ENCODE measurements at regions not wholly inside any gene's neighbourhood (a gene's known extent, or its start where the extent isn't known, plus 50 kb on each side); places are given as distances from the start of the nearest gene placed in this dataset.
"Not testable (repeated sequence)": the region's sequence is repeated elsewhere in the genome, so short reads cannot be mapped to it uniquely, and the experiment has no call there.

DNA sequence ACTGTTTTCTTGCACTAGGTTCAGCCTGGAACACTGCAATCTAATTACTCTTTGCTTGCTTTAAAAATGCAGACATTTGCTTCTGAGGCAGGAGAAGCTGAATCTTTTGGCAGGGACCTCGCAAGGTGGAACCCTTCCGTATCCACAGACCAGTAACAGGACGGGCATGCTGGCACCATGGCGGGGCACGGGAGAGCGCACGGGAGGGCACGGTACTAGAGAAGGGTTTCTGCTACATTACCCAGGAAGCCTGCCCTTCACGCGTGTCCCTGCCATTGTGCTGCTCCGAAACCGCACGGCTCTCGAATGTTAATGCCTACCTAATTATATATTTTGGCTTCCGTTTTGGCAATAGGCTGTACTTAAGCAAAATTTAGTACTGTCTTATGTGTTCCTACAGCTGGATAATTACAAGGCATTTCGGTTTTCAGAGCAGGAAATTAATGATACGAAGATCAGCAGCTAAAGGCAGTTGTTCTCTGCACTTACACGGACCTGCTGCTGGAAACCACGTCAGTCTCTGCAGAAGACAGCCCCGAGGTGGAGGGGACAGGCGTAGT lies 430.4 kb downstream of the IRS2 start:
- DNase-seq, result no peak

DNA sequence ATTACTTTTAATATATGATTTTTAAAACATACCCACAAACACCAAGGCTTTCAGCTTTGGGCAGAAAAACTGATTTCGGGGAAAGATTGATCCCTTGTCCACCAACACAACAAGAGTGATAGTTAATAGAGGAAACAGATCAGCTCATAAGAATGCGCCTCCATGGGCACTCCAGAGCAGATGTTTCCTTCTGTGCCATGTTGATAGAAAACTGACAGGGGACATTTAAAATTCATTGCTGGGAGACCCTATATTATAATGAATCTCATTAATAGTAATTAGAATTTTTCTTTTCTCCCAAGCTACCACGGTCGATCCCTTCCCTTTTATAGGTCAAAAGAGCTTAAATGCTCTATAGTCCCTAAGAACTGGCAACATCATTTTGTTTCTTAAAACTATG lies 431.2 kb downstream of the IRS2 start:
- DNase-seq, result no peak

DNA sequence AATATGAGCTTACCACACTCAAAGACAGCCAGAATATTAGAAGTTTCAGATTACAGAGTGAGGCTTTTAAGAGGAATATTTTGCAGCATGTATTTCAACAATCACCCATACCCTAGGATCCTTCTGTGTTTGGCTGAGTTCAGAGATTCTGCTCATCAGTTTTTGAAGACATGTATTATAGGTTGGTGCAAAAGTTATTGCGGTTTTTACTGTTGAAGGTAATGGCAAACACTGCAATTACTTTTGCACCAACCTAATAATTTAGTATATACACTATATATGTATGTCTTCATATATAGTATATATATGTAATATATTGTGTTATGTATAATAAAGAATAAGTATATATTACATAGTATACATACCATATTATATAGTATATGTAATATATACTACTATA lies 435.1 kb downstream of the IRS2 start:
- DNase-seq, result no peak

DNA sequence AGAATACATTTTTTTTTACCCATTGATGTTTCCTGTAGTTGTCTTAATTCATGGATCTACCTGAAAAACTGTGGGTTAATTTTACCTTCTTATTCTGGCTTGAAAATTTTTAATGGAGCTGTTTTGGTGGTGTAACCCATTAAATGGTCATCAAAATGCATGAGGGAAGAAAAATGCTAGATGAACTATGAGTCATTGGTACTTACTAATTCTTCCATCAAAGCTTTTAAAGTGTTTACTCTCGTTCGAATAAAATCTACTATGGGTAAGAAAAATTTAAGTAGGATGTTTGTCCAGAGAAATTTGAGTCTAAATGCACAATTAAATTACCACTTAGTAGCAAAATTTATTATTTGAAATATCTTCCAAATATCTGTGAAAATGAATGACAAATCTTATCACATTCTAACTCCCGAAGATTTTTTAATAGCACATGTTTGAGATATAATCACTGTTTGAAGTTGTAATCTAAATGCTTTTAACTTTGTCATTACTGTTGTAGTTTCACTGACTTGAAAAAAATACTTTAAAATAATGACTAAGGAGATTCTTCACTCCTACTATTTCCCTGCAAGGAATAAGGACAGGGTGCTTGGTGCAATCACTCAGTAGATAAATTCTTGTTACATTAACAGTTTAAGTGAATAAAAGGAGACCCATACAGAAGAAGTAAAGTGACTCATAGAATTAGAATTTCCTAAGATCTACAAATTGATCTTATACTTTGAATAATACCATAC lies 437.7 kb downstream of the IRS2 start:
- no peak for DNase-seq

DNA sequence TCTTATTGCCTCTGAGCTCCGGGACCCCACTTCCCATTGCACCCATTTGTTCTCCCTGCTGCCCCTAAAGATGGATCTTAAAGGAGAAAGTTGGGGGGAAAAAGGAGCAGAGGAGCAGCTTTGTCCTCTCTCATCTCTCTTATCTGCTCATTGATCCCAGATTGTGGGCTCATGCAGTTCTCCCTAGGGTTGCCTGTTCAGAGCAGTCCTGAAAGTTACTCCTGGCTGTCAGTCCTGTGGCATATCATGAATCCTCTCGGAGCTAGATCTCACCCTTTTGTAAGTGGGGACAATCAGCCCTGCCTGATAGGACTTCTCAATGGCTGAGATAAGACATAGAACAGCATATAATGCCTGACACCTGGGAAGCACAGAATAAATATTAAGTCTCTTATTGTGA lies 440.3 kb downstream of the IRS2 start:
- no peak for DNase-seq

DNA sequence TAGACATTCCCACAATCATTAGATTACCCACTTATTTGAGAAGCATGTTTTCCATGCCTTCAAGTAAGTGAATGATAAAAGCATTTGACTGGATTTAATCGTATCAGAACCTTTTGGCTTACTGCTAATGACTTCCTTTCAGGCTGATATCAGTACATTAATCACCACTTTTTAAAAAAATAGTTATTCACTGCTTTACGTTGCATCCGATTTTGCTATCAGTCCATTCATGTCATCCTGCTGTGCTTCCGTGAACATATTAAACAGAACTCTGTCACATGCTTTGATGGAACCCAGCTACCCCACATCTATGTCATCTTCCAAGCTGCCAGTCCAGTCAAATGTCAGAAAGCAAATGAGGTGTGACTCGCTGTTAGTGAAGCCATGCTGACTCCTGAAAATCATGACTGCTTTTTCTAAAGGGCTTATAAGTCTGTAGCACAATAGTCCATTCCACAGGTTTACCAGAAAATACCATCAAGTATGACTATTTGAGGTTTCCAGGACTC lies 440.9 kb downstream of the IRS2 start:
- no peak for DNase-seq

DNA sequence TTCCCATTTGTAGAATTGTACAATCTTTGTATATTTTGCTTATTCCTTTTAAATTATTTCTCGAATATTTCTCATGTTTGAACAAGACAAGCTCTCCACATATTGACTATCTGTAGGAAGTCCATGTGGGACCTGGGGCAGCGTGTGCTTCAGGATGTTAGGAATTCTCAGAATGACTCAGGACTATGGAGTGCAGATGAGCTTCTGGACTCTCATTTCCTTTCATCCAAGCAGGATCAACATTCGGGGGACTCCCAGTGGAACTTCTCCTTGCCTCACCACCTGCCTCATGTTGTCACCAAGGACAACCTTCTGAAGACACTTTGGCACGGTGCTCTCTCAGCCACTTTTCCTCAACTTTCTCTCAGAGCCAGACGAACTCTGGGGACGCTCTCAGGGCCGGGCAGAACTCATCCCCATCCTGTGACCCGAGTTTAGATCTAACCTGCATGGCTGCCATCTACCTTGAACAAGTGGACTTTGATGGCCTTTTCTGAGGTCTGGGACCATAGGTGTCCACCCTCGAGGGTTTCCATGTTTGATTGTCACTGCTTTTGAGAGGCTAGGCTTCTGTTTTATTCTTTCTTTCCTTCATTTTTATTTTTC lies 441.7 kb downstream of the IRS2 start:
- DNase-seq, result no peak

DNA sequence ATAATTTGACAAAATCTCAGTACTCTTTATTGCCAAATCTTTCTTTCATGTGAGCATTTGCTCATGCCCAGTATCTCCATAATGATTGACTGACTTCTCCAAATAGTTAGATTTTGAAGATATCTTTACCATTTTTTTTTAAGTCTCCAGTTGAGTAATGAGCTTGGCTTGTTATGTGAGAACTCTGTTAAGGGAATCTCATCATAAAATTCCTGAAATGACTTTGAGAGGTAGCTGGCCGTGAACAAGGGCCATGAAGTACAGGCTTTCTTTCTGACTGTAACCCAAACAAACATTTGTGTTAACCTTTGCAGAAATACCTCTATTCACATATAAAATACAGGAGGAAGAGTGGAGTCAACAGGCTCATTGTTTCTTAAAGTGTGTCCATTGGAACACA lies 449.7 kb downstream of the IRS2 start:
- no peak for DNase-seq

DNA sequence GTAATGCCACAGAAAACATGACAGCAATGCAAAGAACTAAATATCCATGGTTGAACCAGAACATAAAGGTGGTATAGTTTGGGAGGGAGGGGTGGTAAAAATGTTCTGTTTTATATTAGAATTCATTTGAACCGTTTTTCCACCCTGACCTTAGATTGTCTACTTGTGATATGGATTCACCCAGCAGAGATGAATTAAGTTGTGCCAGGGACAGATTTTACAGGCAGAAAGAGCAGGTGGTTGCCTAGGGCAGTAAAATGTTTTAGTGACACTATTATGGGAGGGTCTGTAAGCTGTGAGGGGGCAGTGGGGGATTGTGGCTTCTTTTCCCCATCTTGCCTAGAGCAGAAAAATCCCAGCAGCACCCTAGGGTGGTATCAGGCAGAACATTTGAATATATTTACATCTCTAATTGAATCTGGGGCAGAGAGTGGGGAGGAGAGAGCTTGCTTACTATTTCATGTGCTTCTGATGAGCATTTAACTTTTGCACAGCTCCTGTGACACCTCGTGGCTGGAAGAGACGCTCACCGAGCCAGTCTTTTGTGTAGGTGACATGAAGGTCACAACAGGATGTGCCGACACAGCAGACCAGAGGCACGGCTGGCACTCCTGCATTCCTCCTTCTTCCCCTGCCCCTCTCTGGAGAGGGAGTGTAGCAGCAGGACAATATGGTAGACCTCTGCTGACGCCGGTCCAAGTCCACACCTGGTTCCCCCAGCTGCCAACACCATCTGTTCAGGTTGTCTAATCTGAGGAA lies 452.3 kb downstream of the IRS2 start:
- DNase-seq, result no peak

DNA sequence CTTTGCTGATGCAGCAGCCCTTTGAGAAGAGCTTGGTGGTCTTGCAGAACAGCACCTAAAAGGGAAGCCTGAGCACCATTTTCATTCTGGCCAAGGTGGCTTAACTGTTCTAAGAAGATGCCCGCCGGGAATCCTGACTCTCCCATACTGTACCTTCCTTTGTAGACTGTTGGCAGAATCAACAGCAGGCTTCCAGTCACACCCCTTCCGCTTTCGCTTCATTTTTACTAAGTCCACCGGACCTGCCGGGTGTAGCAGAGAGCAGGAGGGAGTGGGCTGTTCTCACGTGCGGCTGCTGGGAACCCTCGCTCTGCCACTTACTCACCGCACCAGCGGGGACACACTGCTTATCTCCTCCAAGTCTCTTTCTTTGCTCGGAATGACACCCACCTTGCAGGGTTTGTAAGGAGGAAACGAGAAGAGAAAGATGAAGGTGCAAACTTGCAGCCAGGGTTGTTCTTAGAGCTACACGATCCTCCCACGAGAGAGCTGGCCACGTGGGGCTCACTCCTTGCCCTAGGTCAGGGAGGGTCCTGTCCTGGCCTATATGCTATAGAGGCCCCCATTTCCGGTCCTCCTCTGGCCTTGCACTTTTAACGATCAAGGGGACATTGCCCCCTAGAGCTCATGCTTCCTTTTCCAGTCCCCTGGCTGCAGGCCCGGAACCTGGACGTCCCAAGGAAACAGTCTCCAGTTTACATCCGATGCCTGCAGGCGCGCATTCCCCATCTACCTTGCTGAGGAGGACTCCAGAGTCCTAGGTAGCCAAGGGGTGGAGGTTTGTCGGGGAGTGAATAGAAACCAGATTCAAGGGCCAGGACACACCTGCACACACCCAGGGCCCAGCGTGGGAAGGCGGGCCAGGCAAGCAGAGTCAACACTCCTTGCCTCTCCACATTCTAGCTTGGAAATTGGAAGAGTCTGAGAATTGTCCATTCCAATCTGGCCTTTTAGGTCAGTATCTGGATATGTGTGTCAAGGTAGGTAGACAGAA lies 453.6 kb downstream of the IRS2 start:
- DNase-seq, result no peak

DNA sequence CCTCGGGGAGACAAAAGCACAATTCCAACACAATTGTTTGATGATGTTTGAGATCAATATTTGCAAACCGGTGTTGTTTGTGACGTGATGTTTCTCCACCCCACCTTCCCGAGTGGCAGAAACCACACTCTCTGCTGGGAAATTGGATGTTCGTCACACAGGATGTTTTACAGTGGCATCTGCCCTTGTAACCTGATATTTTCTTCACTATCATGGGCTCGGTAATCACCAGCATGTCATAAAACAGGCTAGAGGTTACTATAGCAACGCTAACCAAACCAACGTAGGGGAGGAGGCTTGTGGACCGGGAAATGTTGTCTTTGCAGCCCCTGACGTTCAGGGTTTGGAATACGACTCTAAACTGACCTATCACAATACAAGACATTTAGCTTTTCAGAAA lies 454.5 kb downstream of the IRS2 start:
- peak; percentile 75 for DNase-seq

DNA sequence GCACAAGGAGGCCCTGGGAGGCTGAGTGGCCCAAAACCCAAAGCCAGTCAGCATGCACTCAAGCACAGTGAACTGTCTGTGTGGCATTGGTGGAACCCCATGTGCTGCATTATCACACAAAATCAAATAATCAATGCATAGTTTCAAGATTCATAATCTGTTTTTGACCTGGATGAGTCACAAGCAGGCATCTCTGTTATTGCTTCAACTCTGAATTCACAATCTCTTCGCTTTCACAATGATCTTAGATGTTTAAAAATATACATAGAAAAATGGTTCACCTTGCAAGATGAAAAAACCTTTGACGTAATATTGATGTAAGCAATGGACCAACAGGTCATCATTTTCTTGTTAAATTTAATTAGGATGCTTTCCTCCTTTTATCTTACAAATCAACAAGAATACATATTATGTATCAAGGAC lies 455.4 kb downstream of the IRS2 start:
- DNase-seq, result no peak

DNA sequence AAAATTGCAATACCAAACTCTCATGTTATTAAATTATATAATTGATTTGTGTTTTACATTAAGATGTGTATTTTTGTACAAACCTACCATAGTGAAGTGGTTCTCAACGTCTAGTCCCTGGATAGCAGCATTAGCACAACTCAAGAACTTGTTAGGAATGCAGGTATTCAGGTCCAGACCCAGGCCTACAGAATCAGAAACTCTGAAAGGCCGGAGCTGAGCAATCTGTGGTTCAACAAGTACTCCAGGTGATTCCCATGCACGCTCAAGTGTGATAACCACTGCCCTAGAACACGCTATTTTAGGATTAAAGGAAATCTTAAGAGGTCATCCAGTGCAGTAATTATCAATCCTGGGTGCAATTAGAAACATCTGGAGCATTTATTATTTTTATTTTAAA lies 456.3 kb downstream of the IRS2 start:
- no peak for DNase-seq

DNA sequence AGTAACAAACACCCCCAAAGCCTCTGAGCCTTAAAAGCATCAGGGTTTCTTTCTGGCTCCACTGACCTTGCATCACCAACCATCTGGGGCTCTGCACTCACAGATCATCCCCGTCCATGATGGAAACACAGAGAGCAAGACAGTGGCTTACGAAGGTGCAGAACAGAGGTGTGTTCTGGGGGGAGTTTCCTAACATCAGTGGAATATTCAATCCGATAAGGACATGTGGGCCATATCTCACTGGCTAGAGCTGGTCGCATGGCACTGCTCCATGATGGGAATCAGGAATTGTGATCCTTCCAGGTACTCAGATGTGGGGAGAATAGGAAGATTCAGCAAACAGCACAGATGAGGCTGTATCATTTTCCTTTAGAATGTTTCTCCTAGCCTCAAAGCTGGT lies 457.2 kb downstream of the IRS2 start:
- DNase-seq, result no peak

DNA sequence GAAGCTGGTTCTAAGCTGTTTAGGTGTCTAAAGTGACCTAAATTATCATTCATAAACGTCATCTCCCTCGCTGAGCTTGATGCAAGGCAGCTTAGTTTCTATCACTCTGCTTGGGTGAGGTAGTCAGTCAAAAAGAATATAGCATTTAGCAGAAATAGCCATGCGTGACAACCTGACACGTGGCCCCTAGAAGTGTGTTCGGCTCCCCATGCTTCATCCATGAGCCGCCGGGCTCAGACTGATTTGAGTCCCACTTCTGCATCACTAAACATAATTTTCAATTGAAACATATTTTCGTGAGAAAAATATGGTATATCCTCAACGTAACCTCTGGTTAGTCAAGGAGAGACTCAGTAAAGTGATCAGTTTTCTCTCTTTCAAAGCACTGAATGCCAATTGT lies 459.8 kb downstream of the IRS2 start:
- no peak for DNase-seq

DNA sequence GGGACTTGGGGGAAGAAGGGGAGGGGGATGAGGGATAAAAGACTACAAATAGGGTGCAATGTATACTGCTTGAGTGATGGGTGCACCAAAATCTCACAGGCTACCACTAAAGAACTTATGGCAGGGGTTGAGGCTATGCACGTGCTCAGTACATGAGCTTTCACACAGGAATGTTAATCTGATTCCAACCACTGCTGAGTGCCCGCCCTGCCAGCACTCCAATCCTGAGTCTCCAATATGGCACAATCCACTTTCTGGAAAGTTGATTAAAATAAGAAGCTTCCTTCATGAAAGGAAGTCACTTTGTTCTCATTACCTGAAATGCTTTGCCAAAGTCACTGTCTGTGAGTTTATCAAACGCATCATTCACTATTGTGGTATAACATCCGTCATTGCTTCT lies 463.0 kb downstream of the IRS2 start:
- DNase-seq, result no peak

DNA sequence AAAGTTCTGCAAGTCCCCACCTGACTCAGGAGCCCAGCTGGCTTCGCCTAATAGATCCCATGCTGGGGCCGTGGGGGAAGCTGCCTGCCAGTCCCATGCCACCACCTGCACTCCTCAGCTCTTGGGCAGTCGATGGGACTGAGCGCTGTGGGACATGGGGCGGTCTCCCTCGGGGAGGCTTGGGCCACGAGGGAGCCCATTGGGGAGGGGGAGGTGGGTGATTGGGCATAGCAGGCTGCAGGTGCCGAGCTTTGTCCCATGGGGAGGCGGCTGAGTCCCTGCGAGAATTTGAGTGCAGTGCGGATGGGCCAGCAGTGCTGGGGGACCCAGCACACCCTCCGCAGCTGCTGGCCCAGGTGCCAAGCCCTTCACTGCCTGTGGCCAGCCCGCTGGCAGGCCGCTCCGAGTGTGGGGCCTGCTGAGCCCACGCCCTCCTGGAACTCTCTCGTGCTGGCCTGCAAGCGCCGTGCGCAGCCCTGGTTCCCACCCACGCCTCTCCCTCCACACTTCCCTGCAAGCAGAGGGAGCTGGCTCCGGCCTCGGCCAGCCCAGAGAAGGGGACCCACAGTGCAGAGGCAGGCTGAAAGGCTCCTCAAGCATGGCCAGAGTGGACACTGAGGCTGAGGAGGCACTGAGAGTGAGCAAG lies 467.3 kb downstream of the IRS2 start:
- DNase-seq, result no peak

DNA sequence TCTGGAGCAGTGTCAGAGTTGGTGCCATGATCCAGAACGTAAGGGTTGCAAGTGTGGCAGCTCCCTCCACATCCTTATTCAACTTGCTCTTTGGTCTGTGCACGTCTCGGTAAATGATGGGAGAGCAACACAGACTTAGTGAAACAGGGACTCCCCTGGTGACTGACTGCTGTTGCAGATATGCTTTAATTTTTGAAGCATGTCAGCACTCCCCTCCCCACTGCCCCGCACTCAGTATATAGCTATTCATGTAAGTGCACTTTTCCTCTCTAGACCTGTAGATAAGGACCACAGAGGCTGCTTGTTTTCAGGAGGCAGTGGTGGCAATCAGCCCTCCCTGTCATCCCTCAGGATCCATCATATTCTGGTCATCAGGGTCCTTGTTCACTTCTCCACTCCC lies 470.9 kb downstream of the IRS2 start:
- DNase-seq, result no peak

DNA sequence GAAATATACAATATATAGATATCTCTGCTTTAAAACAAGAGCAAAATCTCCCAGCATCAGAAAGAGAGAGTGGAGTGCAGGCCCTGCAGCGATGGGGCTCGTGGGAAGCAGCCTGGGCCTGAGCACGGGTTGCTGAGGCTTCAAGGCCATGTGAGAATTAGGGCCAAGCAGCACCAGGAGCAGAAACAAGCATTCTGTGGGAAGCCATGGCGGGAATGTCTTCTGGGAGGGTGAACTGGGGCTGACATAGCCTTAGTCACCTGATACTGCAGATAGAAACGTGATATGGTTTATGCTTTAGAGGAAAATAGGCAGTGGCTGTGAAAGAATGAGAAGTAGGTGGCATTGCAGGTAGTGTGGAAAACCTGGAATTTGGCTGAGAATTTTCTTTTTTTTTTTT lies 472.3 kb downstream of the IRS2 start:
- no peak for DNase-seq

DNA sequence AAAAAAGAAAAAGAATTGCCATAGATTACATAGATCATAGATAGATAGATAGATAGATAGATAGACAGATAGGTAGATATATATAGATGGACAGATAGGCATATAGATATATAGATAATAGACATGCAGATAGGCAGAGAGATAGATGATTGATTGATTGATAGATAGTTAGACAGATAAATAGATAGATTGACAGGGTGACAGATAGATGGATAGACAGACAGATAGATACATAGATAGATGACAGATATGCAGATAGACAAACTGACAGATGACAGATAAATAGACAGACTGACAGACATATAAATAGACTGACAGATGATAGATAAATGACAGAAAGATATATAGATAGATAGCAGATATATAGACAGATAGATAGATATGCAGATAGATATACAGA lies 474.0 kb downstream of the IRS2 start:
- no peak for DNase-seq

DNA sequence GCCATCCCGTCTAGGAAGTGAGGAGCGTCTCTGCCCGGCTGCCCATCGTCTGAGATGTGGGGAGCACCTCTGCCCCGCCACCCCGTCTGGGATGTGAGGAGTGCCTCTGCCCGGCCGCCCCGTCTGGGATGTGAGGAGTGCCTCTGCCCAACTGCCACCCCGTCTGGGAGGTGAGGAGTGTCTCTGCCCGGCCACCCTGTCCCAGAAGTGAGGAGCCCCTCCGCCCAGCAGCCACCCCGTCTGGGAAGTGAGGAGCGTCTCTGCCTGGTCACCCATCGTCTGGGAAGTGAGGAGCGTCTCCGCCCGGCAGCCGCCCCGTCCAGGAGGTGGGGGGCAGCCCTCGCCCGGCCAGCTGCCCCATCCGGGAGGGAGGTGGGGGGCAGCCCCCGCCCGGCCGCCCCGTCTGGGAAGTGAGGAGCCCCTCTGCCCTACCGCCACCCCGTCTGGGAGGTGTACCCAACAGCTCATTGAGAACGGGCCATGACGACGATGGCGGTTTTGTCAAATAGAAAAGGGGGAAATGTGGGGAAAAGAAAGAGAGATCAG lies 474.9 kb downstream of the IRS2 start:
- not testable (repeated sequence) for DNase-seq
